K562 (cell line): ENCODE measurements at regions not wholly inside any gene's neighbourhood (a gene's known extent, or its start where the extent isn't known, plus 50 kb on each side); places are given as distances from the start of the nearest gene placed in this dataset.

Experiments used
- KDM2B ChIP-seq: fragments of 250-450 bp; sonication (Bioruptor Pico); IDR thresholded peaks from 2 replicates; pipeline ENCODE4 v1.8.0; 2021; ENCODE audit warnings: mild to moderate bottlenecking, moderate library complexity
- MBD2 ChIP-seq: sonication (generic); IDR thresholded peaks from 2 replicates; pipeline ENCODE4 v1.6.1; 2016; ENCODE audit warnings: low read depth, borderline replicate concordance
- ZNF75A ChIP-seq: fragments of 450-650 bp; formaldehyde crosslinking; IDR thresholded peaks from 2 replicates; pipeline ENCODE4 v1.4.0; 2020; ENCODE audit warnings: mild to moderate bottlenecking
- TF ChIP-seq, protein P1 (sequence below), 2 experiments: fragments of 450-650 bp; IDR thresholded peaks; 2 replicates each; pipeline ENCODE4 v1.6.1; 2016; ENCODE audit warnings: mild to moderate bottlenecking in 2 of 2, borderline replicate concordance in 1 of 2, low read depth in 1 of 2, moderate library complexity in 1 of 2
- TF ChIP-seq, protein P2 (sequence below): IDR thresholded peaks from 3 replicates; pipeline ENCODE4 v1.6.1; 2011; ENCODE audit warnings: borderline replicate concordance, mild to moderate bottlenecking, moderate library complexity; ENCODE audit not compliant: insufficient read length; ENCODE audit errors: extremely low read depth
- TF ChIP-seq, protein P3 (sequence below), 2 experiments: fragments of 450-650 bp; IDR thresholded peaks; 2 replicates each; pipeline ENCODE4 v1.6.1; 2016
- TF ChIP-seq, protein P4 (sequence below): fragments of 250-450 bp; sonication (Bioruptor Pico); IDR thresholded peaks from 2 replicates; pipeline ENCODE4 v1.9.0; 2021; ENCODE audit warnings: mild to moderate bottlenecking

DNA sequence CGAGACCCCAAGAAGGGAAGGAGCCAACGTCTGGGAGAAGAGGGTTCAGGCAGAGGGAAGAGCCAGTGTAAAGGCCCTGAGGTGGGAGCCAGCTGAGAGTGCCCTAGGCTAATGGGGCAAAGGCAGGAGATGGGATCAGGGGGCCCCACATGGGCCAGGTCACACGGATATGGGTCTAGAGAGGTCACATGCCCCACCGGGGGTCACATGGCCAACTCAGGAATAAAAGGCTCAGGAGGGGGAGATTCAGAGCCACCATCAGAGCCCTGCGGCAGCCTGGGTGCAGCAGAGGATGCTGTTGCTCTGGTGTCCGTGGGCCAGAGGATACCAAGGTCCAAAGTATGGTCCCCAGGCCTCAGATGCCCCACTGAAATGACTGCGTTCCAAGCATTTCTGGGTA lies 55.3 kb upstream of the SLC6A6 start (continued):
- TF ChIP-seq, protein P1, sequence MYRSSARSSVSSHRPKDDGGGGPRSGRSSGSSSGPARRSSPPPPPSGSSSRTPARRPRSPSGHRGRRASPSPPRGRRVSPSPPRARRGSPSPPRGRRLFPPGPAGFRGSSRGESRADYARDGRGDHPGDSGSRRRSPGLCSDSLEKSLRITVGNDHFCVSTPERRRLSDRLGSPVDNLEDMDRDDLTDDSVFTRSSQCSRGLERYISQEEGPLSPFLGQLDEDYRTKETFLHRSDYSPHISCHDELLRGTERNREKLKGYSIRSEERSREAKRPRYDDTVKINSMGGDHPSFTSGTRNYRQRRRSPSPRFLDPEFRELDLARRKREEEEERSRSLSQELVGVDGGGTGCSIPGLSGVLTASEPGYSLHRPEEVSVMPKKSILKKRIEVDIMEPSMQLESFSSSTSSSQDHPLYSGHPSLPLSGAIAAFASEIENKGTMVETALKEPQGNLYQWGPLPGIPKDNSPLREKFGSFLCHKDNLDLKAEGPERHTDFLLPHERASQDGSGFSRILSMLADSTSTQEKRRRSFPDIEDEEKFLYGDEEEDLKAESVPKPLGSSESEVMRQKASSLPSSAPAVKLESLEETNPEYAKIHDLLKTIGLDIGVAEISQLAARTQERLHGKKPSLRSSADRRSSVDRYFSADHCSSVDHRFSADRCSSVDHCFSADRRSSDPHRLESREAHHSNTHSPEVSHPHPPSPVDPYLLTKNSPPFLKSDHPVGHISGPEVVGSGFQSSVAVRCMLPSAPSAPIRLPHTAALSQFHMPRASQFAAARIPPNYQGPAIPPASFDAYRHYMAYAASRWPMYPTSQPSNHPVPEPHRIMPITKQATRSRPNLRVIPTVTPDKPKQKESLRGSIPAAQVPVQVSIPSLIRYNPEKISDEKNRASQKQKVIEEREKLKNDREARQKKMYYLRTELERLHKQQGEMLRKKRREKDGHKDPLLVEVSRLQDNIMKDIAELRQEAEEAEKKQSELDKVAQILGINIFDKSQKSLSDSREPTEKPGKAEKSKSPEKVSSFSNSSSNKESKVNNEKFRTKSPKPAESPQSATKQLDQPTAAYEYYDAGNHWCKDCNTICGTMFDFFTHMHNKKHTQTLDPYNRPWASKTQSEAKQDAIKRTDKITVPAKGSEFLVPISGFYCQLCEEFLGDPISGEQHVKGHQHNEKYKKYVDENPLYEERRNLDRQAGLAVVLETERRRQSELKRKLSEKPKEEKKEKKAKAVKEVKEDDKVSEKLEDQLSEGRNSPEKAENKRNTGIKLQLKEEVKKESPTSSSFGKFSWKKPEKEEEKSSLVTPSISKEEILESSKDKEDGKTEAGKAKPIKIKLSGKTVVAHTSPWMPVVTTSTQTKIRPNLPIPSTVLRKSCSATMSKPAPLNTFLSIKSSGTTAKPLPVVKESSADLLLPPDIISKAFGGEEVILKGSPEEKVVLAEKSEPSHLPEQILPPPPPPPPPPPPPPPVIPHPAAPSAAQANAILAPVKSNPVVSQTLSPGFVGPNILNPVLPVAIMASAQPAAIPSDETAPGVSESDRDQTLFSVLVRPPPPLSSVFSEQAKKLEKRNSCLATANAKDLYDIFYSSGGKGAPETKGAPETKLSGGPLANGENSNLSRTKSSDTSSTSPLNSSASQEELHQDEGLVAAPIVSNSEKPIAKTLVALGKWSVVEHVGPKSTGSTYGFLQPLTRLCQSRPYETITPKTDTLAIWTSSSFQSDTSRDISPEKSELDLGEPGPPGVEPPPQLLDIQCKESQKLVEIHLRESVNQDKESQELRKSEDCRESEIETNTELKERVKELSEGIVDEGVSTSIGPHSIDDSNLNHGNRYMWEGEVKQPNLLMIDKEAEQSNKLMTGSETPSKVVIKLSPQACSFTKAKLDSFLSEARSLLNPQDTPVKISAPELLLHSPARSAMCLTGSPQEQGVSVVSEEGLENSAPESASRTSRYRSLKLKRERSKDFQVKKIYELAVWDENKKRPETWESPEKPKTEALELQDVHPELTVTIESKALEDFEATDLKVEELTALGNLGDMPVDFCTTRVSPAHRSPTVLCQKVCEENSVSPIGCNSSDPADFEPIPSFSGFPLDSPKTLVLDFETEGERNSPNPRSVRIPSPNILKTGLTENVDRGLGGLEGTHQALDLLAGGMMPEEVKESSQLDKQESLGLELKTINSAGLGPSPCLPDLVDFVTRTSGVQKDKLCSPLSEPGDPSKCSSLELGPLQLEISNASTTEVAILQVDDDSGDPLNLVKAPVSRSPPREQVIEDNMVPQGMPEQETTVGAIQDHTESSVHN (IDR thresholded peaks at IDR 0.05; ENCODE audit: borderline replicate concordance in 1 of 2, low read depth in 1 of 2), result no peak
- TF ChIP-seq, protein P2, sequence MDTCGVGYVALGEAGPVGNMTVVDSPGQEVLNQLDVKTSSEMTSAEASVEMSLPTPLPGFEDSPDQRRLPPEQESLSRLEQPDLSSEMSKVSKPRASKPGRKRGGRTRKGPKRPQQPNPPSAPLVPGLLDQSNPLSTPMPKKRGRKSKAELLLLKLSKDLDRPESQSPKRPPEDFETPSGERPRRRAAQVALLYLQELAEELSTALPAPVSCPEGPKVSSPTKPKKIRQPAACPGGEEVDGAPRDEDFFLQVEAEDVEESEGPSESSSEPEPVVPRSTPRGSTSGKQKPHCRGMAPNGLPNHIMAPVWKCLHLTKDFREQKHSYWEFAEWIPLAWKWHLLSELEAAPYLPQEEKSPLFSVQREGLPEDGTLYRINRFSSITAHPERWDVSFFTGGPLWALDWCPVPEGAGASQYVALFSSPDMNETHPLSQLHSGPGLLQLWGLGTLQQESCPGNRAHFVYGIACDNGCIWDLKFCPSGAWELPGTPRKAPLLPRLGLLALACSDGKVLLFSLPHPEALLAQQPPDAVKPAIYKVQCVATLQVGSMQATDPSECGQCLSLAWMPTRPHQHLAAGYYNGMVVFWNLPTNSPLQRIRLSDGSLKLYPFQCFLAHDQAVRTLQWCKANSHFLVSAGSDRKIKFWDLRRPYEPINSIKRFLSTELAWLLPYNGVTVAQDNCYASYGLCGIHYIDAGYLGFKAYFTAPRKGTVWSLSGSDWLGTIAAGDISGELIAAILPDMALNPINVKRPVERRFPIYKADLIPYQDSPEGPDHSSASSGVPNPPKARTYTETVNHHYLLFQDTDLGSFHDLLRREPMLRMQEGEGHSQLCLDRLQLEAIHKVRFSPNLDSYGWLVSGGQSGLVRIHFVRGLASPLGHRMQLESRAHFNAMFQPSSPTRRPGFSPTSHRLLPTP, result no peak
- TF ChIP-seq MBD2 (no peak), KDM2B (no peak), ZNF75A (CRISPR knock-in tag) (no peak)
- TF ChIP-seq, protein P3, sequence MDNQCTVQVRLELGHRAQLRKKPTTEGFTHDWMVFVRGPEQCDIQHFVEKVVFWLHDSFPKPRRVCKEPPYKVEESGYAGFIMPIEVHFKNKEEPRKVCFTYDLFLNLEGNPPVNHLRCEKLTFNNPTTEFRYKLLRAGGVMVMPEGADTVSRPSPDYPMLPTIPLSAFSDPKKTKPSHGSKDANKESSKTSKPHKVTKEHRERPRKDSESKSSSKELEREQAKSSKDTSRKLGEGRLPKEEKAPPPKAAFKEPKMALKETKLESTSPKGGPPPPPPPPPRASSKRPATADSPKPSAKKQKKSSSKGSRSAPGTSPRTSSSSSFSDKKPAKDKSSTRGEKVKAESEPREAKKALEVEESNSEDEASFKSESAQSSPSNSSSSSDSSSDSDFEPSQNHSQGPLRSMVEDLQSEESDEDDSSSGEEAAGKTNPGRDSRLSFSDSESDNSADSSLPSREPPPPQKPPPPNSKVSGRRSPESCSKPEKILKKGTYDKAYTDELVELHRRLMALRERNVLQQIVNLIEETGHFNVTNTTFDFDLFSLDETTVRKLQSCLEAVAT (IDR thresholded peaks at IDR 0.05), result no peak
- TF ChIP-seq, protein P4, sequence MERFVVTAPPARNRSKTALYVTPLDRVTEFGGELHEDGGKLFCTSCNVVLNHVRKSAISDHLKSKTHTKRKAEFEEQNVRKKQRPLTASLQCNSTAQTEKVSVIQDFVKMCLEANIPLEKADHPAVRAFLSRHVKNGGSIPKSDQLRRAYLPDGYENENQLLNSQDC, result no peak
